IPS-11a (cell line): ENCODE measurements at regions not wholly inside any gene's neighbourhood (a gene's known extent, or its start where the extent isn't known, plus 50 kb on each side); places are given as distances from the start of the nearest gene placed in this dataset.

Experiments
- H3K4me3 ChIP-seq: one replicate; pipeline ENCODE4 v1.5.1; 2013; ENCODE audit warnings: low read depth, low read length, control low read depth

GRCh38 chr2:226652983-226653765 lies 146.4 kb downstream of the IRS1 start:
- H3K4me3 ChIP-seq: no peak overlapping the region

- H3K4me3 ChIP-seq: no peak overlapping the region
These were observed 147.3 kb downstream of the IRS1 start for GRCh38 chr2:226652369-226652768.

- no peak overlapping the region for H3K4me3 ChIP-seq
These were observed 149.6 kb downstream of the IRS1 start for GRCh38 chr2:226649871-226650660.

- no peak overlapping the region for H3K4me3 ChIP-seq
These were observed 150.4 kb downstream of the IRS1 start for GRCh38 chr2:226649201-226649600.

GRCh38 chr2:226647621-226648518 lies 151.8 kb downstream of the IRS1 start:
- no peak overlapping the region for H3K4me3 ChIP-seq

GRCh38 chr2:226644399-226644865 lies 155.2 kb downstream of the IRS1 start:
- H3K4me3 ChIP-seq: no peak overlapping the region

GRCh38 chr2:226643946-226644282 lies 155.7 kb downstream of the IRS1 start:
- no peak overlapping the region for H3K4me3 ChIP-seq

- no peak overlapping the region for H3K4me3 ChIP-seq
These were observed 156.3 kb downstream of the IRS1 start for GRCh38 chr2:226643030-226643945.

- H3K4me3 ChIP-seq: no peak overlapping the region
These were observed 158.6 kb downstream of the IRS1 start for GRCh38 chr2:226641008-226641407.

- H3K4me3 ChIP-seq: no peak overlapping the region
These were observed 159.1 kb downstream of the IRS1 start for GRCh38 chr2:226640501-226640900.

- no peak overlapping the region for H3K4me3 ChIP-seq
These were observed 160.1 kb downstream of the IRS1 start for GRCh38 chr2:226639550-226639949.

- no peak overlapping the region for H3K4me3 ChIP-seq
These were observed 161.0 kb downstream of the IRS1 start for GRCh38 chr2:226638576-226638975.

GRCh38 chr2:226637383-226637782 lies 162.2 kb downstream of the IRS1 start:
- no peak overlapping the region for H3K4me3 ChIP-seq

- H3K4me3 ChIP-seq: no peak overlapping the region
These were observed 163.0 kb downstream of the IRS1 start for GRCh38 chr2:226636586-226636985.

GRCh38 chr2:226634943-226635604 lies 164.5 kb downstream of the IRS1 start:
- no peak overlapping the region for H3K4me3 ChIP-seq

- no peak overlapping the region for H3K4me3 ChIP-seq
These were observed 167.9 kb downstream of the IRS1 start for GRCh38 chr2:226631671-226632070.

- no peak overlapping the region for H3K4me3 ChIP-seq
These were observed 168.4 kb downstream of the IRS1 start for GRCh38 chr2:226631187-226631586.

GRCh38 chr2:226625946-226626345 lies 173.7 kb downstream of the IRS1 start:
- H3K4me3 ChIP-seq: no peak overlapping the region

GRCh38 chr2:226623587-226624368 lies 175.8 kb downstream of the IRS1 start:
- no peak overlapping the region for H3K4me3 ChIP-seq
